ENCODE measurements at regions not wholly inside any gene's neighbourhood (a gene's known extent, or its start where the extent isn't known, plus 50 kb on each side); places are given as distances from the start of the nearest gene placed in this dataset.
"Not testable (repeated sequence)": the region's sequence is repeated elsewhere in the genome, so short reads cannot be mapped to it uniquely, and the experiment has no call there.

GRCh38 chr5:34187441-34187840 is 144.4 kb upstream of the C1QTNF3 start:
- not testable (repeated sequence) for H3K4me3 ChIP-seq (ENCODE audit: low read depth, low read length); DNase-seq (ENCODE audit: low read depth)

GRCh38 chr5:34188001-34188822 is 145.2 kb upstream of the C1QTNF3 start:
- not testable (repeated sequence) for H3K4me3 ChIP-seq (ENCODE audit: low read depth, low read length)
- TF ChIP-seq CTCF (IDR thresholded peaks at IDR 0.05; ENCODE audit: low read depth, low read length) = peak; percentile 56
- peak; percentile 89 for DNase-seq (ENCODE audit: low read depth)

GRCh38 chr5:34189246-34189645 is 146.2 kb upstream of the C1QTNF3 start:
- DNase-seq (ENCODE audit: low read depth); H3K4me3 ChIP-seq (ENCODE audit: low read depth, low read length): not testable (repeated sequence)

- peak; percentile 7 for DNase-seq (ENCODE audit: low read depth)
- not testable (repeated sequence) for H3K4me3 ChIP-seq (ENCODE audit: low read depth, low read length)
Measured at GRCh38 chr5:34189752-34190411, 146.9 kb upstream of the C1QTNF3 start.

- DNase-seq (ENCODE audit: low read depth) = peak; percentile 1
- H3K4me3 ChIP-seq (ENCODE audit: low read depth, low read length) = not testable (repeated sequence)
Measured at GRCh38 chr5:34190466-34190865, 147.5 kb upstream of the C1QTNF3 start.

- not testable (repeated sequence) for DNase-seq (ENCODE audit: low read depth)
Measured at GRCh38 chr5:34191279-34191744, 148.3 kb upstream of the C1QTNF3 start.

GRCh38 chr5:34192064-34192922 is 149.3 kb upstream of the C1QTNF3 start:
- peak; percentile 16 for DNase-seq (ENCODE audit: low read depth)
- not testable (repeated sequence) for H3K4me3 ChIP-seq (ENCODE audit: low read depth, low read length)

More at GRCh38 chr5:34191279-34191744, 148.3 kb upstream of the C1QTNF3 start:
- not testable (repeated sequence) for H3K4me3 ChIP-seq (ENCODE audit: low read depth, low read length)

GRCh38 chr5:34192923-34193262 is 149.9 kb upstream of the C1QTNF3 start:
- not testable (repeated sequence) for DNase-seq (ENCODE audit: low read depth); H3K4me3 ChIP-seq (ENCODE audit: low read depth, low read length)

GRCh38 chr5:34193297-34193696 is 150.3 kb upstream of the C1QTNF3 start:
- not testable (repeated sequence) for H3K4me3 ChIP-seq (ENCODE audit: low read depth, low read length); DNase-seq (ENCODE audit: low read depth)

- H3K4me3 ChIP-seq (ENCODE audit: low read depth, low read length) = not testable (repeated sequence)
- peak; percentile 44 for DNase-seq (ENCODE audit: low read depth)
Measured at GRCh38 chr5:34193804-34194203, 150.8 kb upstream of the C1QTNF3 start.

- not testable (repeated sequence) for H3K4me3 ChIP-seq (ENCODE audit: low read depth, low read length); DNase-seq (ENCODE audit: low read depth)
Measured at GRCh38 chr5:34196091-34196490, 153.1 kb upstream of the C1QTNF3 start.

- DNase-seq (ENCODE audit: low read depth) = peak; percentile 26
- not testable (repeated sequence) for H3K4me3 ChIP-seq (ENCODE audit: low read depth, low read length)
Measured at GRCh38 chr5:34205347-34205746, 162.3 kb upstream of the C1QTNF3 start.

GRCh38 chr5:34217386-34217785 is 174.4 kb upstream of the C1QTNF3 start:
- DNase-seq (ENCODE audit: low read depth); H3K4me3 ChIP-seq (ENCODE audit: low read depth, low read length): not testable (repeated sequence)

GRCh38 chr5:34221329-34222073 is 178.5 kb upstream of the C1QTNF3 start:
- not testable (repeated sequence) for H3K4me3 ChIP-seq (ENCODE audit: low read depth, low read length); DNase-seq (ENCODE audit: low read depth)

GRCh38 chr5:34223158-34223557 is 180.1 kb upstream of the C1QTNF3 start:
- DNase-seq (ENCODE audit: low read depth); H3K4me3 ChIP-seq (ENCODE audit: low read depth, low read length): not testable (repeated sequence)

GRCh38 chr5:34230402-34230801 is 187.4 kb upstream of the C1QTNF3 start:
- DNase-seq (ENCODE audit: low read depth); H3K4me3 ChIP-seq (ENCODE audit: low read depth, low read length): not testable (repeated sequence)

GRCh38 chr5:34243802-34244201 is 200.8 kb upstream of the C1QTNF3 start:
- DNase-seq (ENCODE audit: low read depth) = peak; percentile 21
- H3K4me3 ChIP-seq (ENCODE audit: low read depth, low read length) = peak overlapping the region; percentile 69
